Sigmoid colon (tissue), 6 donors: ENCODE measurements at regions not wholly inside any gene's neighbourhood (a gene's known extent, or its start where the extent isn't known, plus 50 kb on each side); places are given as distances from the start of the nearest gene placed in this dataset.
"Not testable (repeated sequence)": the region's sequence is repeated elsewhere in the genome, so short reads cannot be mapped to it uniquely, and the experiment has no call there.

Source experiments
- DNase-seq: peaks from one replicate; pipeline ENCODE4 v3.0.0-alpha.2; 2019
- H3K27ac ChIP-seq, 4 donors: fragments of 200-600 bp; sonication (generic); one replicate each; pipeline ENCODE4 v1.5.1; 2016 to 2019; ENCODE audit warnings: mild to moderate bottlenecking in 1 of 4
- H3K27me3 ChIP-seq, 3 donors: fragments of 200-600 bp; sonication (generic); one replicate each; pipeline ENCODE4 v1.5.1; 2019; ENCODE audit warnings: mild to moderate bottlenecking in 1 of 3
- H3K36me3 ChIP-seq, 4 donors: fragments of 200-600 bp; sonication (generic); one replicate each; pipeline ENCODE4 v1.5.1; 2016 to 2019
- H3K4me1 ChIP-seq, 4 donors: fragments of 200-600 bp; sonication (generic); one replicate each; pipeline ENCODE4 v1.5.1; 2017 to 2019
- H3K4me3 ChIP-seq, 4 donors: fragments of 200-600 bp; sonication (generic); one replicate each; pipeline ENCODE4 v1.5.1; 2017 to 2019; ENCODE audit warnings: mild to moderate bottlenecking in 2 of 4, moderate library complexity in 1 of 4
- H3K9me3 ChIP-seq, 4 donors: fragments of 200-600 bp in 3 of 4; sonication (generic) in 3 of 4; one replicate each; pipeline versions ENCODE4 v1.5.1 to v1.6.1; 2013 to 2019
- POLR2AphosphoS5 ChIP-seq, 4 donors: sonication (generic); formaldehyde crosslinking; IDR thresholded peaks; one replicate each; pipeline ENCODE4 v1.6.1; 2017; ENCODE audit warnings: antibody characterized with exemption in 4 of 4
- WGBS, 2 donors: extraction: QIAGEN DNeasy Blood & Tissue Kit; methylation state at CpG; one replicate each; pipeline ENCODE4 v1.1.7; 2013; 5-methylcytosine and 5-hydroxymethylcytosine counted together
- intact Hi-C: fragments of 100-400 bp; cut with DNase I; formaldehyde crosslinking; loops from one replicate; pipeline ENCODE4 v1.15.1; 2023
- donor health status: healthy with polysubstance abuse.
- donor health status: healthy.

- peak; percentile 33 to 65 (median 54) for TF ChIP-seq POLR2AphosphoS5 (IDR thresholded peaks at IDR 0.05)
- intact Hi-C loops, DNase-seq, H3K4me3 ChIP-seq, H3K36me3 ChIP-seq, H3K9me3 ChIP-seq, H3K27me3 ChIP-seq, H3K27ac ChIP-seq, H3K4me1 ChIP-seq: not testable (repeated sequence)
- 75 to 76% methylated on average over 1 of the region's 1 CpG for WGBS, 2 donors
Observed at GRCh38 chr7:150089139-150089538, 215.4 kb downstream of the ATP6V0E2 start.

GRCh38 chr7:150090776-150091175 lies 217.0 kb downstream of the ATP6V0E2 start:
- H3K4me1 ChIP-seq, intact Hi-C loops, H3K4me3 ChIP-seq, H3K9me3 ChIP-seq, DNase-seq, H3K36me3 ChIP-seq, H3K27ac ChIP-seq, H3K27me3 ChIP-seq: not testable (repeated sequence)
- WGBS, 2 donors: 82 to 87% methylated on average over 3 of the region's 3 CpGs

GRCh38 chr7:150093897-150094296 lies 220.1 kb downstream of the ATP6V0E2 start:
- H3K27me3 ChIP-seq, DNase-seq, H3K4me1 ChIP-seq, H3K36me3 ChIP-seq, intact Hi-C loops, H3K4me3 ChIP-seq, H3K27ac ChIP-seq, H3K9me3 ChIP-seq: not testable (repeated sequence)
- 79 to 90% methylated on average over 6 of the region's 6 CpGs for WGBS, 2 donors

GRCh38 chr7:150096213-150096994 lies 222.6 kb downstream of the ATP6V0E2 start:
- H3K36me3 ChIP-seq, intact Hi-C loops, DNase-seq, H3K27ac ChIP-seq, H3K4me1 ChIP-seq, H3K27me3 ChIP-seq, H3K4me3 ChIP-seq, H3K9me3 ChIP-seq: not testable (repeated sequence)
- 36 to 59% methylated on average over 6 of the region's 6 CpGs for WGBS, 2 donors

GRCh38 chr7:150098592-150098991 lies 224.6 kb upstream of the LRRC61 start:
- H3K27me3 ChIP-seq, H3K4me1 ChIP-seq, H3K4me3 ChIP-seq, H3K27ac ChIP-seq, intact Hi-C loops, DNase-seq, H3K9me3 ChIP-seq, H3K36me3 ChIP-seq: not testable (repeated sequence)
- WGBS, 2 donors: 83% methylated on average over 7 of the region's 7 CpGs

GRCh38 chr7:150101282-150101681 lies 221.9 kb upstream of the LRRC61 start:
- intact Hi-C loops, H3K27me3 ChIP-seq, H3K36me3 ChIP-seq, H3K9me3 ChIP-seq, DNase-seq, H3K4me3 ChIP-seq, H3K27ac ChIP-seq, H3K4me1 ChIP-seq: not testable (repeated sequence)
- 91 to 92% methylated on average over 7 of the region's 7 CpGs for WGBS, 2 donors

GRCh38 chr7:150107283-150107682 lies 215.9 kb upstream of the LRRC61 start:
- H3K4me3 ChIP-seq, intact Hi-C loops, H3K27ac ChIP-seq, H3K36me3 ChIP-seq, H3K9me3 ChIP-seq, H3K27me3 ChIP-seq, DNase-seq, H3K4me1 ChIP-seq: not testable (repeated sequence)
- WGBS, 2 donors: 87 to 96% methylated on average over 1 of the region's 1 CpG

GRCh38 chr7:150110375-150110820 lies 212.8 kb upstream of the LRRC61 start:
- H3K27ac ChIP-seq, DNase-seq, H3K9me3 ChIP-seq, H3K27me3 ChIP-seq, H3K4me1 ChIP-seq, H3K36me3 ChIP-seq, intact Hi-C loops, H3K4me3 ChIP-seq: not testable (repeated sequence)
- 31 to 60% methylated on average over 4 of the region's 5 CpGs for WGBS, 2 donors

GRCh38 chr7:150110882-150111281 lies 212.3 kb upstream of the LRRC61 start:
- H3K9me3 ChIP-seq, intact Hi-C loops, H3K4me3 ChIP-seq, DNase-seq, H3K4me1 ChIP-seq, H3K27ac ChIP-seq, H3K36me3 ChIP-seq, H3K27me3 ChIP-seq: not testable (repeated sequence)
- 66 to 78% methylated on average over 8 of the region's 8 CpGs for WGBS, 2 donors

- H3K36me3 ChIP-seq, H3K9me3 ChIP-seq, H3K4me1 ChIP-seq, H3K4me3 ChIP-seq, intact Hi-C loops, H3K27me3 ChIP-seq, DNase-seq, H3K27ac ChIP-seq: not testable (repeated sequence)
- 58 to 72% methylated on average over 23 of the region's 33 CpGs for WGBS, 2 donors
Observed at GRCh38 chr7:150111373-150112139, 211.6 kb upstream of the LRRC61 start.

- H3K4me1 ChIP-seq, intact Hi-C loops, H3K27me3 ChIP-seq, H3K36me3 ChIP-seq, H3K4me3 ChIP-seq, DNase-seq, H3K27ac ChIP-seq, H3K9me3 ChIP-seq: not testable (repeated sequence)
- WGBS, 2 donors: 77 to 84% methylated on average over 2 of the region's 2 CpGs
Observed at GRCh38 chr7:150113301-150113700, 209.9 kb upstream of the LRRC61 start.

GRCh38 chr7:150114591-150114990 lies 208.6 kb upstream of the LRRC61 start:
- H3K27me3 ChIP-seq, DNase-seq, H3K27ac ChIP-seq, H3K36me3 ChIP-seq, intact Hi-C loops, H3K4me1 ChIP-seq, H3K4me3 ChIP-seq, H3K9me3 ChIP-seq: not testable (repeated sequence)
- 79 to 84% methylated on average over 3 of the region's 3 CpGs for WGBS, 2 donors

GRCh38 chr7:150119966-150120365 lies 203.2 kb upstream of the LRRC61 start:
- H3K27me3 ChIP-seq, H3K4me3 ChIP-seq, H3K36me3 ChIP-seq, H3K27ac ChIP-seq, H3K9me3 ChIP-seq, intact Hi-C loops, DNase-seq, H3K4me1 ChIP-seq: not testable (repeated sequence)
- WGBS, 2 donors: 63 to 73% methylated on average over 1 of the region's 1 CpG
